GM10266 (cell line): ENCODE measurements at regions not wholly inside any gene's neighbourhood (a gene's known extent, or its start where the extent isn't known, plus 50 kb on each side); places are given as distances from the start of the nearest gene placed in this dataset.
"Not testable (repeated sequence)": the region's sequence is repeated elsewhere in the genome, so short reads cannot be mapped to it uniquely, and the experiment has no call there.

Source experiments
- DNase-seq: peaks from one replicate; pipeline ENCODE4 v3.0.0; 2012; ENCODE audit errors: extremely low spot score
- TF ChIP-seq, protein P1 (sequence below): IDR thresholded peaks from 2 replicates; pipeline ENCODE4 v1.5.1; 2012; ENCODE audit warnings: mild to moderate bottlenecking, low read depth; ENCODE audit not compliant: control insufficient read depth, insufficient read depth; ENCODE audit errors: missing control alignments

DNA sequence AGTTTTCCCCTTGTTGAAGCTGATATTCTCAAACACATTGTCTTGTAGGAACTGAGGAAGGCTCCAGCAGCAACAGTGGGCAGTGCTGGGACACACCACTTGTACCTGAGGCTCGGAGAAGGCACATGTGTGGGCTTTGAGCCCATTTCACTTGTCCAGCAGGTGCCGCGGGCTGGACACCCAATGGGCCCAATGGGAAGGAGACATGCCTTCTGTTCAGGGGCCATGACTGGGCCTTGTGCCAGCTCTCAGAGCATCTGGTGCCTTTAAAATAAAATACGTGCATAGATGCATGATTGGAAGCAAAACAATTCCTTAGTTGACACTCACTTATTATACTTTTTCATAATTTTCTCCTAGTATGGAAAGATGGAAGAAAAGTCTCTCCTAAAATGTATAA is 334.2 kb downstream of the KLF13 start:
- DNase-seq: no peak
- TF ChIP-seq, protein P1, sequence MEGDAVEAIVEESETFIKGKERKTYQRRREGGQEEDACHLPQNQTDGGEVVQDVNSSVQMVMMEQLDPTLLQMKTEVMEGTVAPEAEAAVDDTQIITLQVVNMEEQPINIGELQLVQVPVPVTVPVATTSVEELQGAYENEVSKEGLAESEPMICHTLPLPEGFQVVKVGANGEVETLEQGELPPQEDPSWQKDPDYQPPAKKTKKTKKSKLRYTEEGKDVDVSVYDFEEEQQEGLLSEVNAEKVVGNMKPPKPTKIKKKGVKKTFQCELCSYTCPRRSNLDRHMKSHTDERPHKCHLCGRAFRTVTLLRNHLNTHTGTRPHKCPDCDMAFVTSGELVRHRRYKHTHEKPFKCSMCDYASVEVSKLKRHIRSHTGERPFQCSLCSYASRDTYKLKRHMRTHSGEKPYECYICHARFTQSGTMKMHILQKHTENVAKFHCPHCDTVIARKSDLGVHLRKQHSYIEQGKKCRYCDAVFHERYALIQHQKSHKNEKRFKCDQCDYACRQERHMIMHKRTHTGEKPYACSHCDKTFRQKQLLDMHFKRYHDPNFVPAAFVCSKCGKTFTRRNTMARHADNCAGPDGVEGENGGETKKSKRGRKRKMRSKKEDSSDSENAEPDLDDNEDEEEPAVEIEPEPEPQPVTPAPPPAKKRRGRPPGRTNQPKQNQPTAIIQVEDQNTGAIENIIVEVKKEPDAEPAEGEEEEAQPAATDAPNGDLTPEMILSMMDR: no peak

DNA sequence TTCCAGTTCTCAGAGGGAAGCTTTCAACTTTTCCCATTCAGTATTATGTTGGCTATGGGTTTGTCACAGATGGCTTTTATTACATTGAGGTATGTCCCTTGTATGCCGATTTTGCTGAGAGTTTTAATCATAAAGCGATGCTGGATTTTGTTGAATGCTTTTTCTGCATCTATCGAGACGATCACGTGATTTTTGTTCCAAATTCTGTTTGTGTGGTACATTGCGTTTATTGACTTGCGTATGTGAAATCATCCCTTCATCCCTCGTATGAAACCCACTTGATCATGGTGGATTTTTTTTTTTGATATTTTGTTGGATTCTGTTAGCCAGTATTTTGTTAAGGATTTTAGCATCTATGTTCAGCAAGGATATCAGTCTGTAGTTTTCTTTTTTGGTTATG is 339.1 kb downstream of the KLF13 start:
- DNase-seq: not testable (repeated sequence)

DNA sequence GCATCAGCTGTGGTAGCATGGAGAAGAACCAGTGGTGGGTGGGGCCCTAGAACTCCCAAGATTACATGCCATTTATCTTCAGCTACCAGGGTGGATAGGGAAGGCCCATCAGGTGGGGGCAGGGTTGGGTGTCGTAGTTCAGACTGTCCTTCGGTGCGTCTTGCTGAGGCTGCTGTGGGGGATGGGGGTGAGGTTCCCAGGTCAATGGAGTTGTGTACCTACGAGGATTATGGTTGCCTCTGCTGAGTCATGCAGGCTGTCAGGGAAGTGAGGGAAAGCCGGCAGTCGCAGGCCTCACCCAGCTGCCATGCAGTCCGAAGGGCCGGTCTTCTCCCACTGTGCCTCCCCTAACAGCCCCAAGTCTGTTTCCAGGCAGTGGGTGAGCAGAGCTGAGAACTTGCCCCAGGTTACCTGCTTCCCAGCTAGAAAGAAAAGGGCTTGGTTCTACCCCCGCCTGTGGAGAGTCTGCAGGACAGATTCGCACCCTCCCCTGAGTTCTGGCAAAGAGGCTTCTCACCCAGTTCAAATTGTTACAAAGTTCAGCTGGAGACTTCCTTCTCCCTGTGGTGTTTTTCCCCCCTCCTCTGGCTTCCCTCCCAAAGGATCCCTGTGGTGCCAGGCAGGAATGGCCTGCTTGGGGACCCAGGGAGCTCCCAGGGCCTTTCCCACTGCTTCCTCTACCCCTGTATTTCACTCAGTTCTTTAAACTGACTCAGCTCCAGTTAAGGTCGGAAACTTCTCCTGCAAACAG is 342.7 kb downstream of the KLF13 start:
- DNase-seq: not testable (repeated sequence)

DNA sequence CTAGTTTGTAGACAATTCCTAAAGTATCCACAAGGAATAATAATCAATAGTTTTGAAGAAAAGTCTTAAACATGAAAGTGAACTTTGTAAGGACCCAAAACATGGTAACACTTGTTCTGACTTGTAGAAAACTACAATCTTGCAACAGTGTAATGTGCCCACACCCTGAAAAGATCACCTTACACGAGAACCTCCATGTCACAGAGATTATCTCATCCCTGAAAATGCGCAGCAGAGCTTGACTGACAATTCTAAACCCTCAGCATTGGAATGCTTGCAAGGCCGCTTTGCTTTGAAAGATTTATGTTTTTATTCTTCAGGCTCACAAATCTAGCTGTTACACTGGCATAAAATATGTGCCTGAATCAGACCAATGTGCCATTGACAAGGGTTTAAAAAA is 346.6 kb downstream of the KLF13 start:
- DNase-seq: not testable (repeated sequence)

DNA sequence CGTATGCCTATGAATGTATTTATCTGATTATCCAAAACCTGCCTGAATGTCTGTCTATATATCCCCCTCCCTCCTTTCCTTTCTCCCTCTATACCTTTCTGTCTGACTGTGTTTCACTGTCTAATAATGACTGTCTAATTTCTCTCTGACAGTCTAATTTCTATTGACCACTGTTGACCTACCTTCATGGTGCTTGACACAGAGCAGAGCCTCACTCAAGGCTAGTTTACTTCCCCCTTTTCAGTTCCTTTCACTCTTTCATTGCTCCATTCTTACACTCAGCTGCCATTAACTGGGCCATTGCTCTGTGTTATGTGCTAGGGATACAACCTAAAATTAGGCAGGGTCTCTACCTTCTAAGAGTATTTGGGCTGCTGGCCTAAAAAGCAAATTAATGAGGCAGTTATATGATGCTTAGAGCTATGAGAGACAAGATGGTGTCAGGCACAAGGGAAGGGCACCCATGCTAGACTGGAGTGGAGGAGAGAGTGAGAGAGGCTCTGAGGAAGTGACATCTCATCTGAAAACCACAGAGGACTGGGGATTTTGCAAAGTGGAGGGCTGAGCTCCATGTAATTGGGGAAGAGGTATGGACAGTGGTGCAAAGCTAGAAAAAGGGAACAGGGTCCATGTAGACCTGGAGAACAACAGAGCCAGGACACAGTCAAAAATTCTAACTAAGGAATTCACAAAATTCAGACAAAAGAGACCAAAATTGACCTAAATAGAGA is 348.6 kb upstream of the CHRNA7 start:
- not testable (repeated sequence) for DNase-seq

DNA sequence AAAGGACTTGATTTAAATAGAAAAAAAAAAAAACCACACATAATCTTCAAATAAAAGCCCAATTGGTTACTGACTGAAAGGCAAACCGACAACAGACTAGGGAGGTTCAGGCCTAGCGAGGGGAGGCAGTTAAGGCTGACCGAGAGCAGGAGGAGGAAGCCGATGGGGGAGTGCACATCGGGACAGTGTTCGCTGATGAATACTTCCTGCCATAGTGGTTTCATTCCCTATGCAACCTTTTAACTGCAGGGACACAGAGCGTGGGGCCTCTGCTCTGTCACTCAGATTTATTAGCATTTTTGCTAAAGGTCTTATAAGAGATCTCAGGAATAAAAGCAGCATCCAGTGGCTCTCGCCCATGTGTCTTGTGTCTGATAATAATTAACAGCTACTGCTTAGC is 343.2 kb upstream of the CHRNA7 start:
- not testable (repeated sequence) for DNase-seq

DNA sequence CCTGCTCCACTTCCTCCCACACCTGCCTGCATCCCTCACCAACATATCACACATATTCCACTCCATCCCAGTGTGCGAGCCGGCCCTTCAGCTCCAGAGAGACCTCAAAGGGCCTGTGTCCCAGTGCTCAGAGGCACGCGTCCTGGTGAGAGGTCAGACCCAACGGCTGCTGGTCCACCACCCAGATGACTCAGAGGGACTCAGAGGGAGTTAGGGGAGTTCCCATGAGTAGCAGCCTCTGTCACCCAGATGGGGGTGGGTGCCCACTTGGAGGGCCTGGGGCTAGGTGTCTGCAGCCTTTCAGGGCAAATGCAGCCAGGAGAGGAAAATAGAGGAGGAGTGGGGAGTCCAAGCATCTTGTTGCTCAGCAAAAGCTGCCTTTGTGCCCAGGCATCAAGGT is 333.8 kb upstream of the CHRNA7 start:
- DNase-seq: not testable (repeated sequence)

DNA sequence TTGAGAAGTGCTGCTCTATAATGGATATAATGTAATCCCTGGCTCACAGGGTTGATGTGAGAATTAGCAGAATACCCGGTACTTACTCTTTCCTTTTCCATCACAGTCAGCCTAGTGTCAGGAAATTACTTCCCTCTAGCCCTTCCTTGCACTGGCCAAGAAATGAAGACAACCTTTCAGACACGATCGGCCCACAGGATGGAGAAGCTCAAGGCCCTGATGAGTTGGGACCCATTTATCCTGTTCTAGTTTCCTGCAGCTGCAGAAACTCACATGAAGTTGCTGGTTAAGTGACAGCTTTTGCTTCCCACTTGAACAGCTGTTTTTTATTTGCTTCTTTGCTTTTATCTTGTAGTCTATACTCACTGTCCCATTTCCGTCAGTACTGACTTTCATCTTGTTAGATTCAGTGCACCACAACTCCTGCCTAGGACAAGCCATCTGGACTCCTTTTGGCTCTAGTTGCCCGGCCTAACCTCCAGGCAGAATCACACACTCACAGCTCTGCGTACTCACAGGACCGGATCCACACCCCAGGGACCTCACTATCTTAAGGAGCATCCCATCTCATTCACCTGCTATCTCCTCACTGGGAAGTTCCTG is 325.1 kb upstream of the CHRNA7 start:
- DNase-seq: not testable (repeated sequence)

DNA sequence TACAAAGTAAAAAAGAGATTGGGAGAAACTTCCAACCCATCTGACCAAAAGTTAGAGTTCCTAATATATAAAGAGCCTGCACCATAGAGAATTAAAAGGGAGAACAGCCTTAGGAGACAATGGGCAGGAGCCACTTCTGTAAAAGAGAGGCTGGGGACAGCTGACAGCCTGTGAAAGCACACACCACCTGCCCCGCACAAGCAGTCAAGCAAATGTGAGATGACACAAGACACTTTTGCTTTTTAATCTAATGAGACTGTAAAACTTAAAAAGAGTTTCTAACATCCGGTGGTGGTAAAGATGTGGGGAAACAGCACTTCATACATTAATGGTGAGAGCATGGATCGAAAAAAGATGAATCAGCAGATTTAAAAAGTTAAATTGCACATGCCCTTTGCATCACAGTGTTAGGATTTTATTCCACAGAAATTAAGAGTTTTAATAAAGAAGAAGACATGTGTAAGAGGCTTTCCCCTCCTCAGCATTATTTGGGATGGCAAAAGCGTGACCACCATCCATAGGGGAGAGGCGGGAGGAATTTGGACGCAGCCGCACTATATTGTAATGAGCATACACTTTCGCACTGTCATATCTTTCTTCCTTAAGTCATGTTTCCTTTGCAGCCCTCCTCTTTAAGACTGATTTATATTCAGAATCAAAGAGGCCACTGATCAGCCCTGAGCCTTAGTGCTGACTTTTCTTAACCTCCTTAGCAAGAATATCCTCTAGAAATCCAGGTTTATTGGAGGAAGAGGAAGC is 322.2 kb upstream of the CHRNA7 start:
- not testable (repeated sequence) for DNase-seq

DNA sequence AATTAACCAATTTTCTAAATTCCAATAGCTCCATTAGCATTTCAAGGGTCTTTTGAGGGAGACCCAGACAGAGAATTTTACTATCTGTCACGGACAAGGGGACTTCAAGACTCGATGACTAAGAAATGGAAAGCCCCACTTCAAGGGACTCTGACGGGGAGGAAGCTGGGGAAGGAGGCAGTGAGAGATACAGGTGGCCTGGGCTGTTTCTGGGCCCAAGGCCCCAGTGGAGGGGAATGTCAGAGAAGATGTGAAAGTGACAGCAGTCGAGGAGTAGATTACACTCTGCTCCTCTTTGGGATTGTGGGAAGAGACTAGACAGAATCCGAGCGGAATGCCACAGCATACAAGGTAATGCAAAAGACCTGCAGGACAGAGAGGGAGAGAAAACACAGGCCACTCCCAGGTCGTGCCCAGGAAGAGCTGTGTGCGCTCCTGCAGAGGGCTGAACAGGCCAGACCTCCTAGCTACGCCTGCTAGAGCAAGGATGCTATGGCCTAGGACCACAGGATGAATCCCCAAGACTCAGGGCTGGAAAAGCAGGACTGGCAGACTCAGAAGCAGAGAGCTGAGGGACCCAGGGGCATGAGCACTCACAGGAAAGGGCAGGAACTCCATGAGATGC is 321.5 kb upstream of the CHRNA7 start:
- not testable (repeated sequence) for DNase-seq

DNA sequence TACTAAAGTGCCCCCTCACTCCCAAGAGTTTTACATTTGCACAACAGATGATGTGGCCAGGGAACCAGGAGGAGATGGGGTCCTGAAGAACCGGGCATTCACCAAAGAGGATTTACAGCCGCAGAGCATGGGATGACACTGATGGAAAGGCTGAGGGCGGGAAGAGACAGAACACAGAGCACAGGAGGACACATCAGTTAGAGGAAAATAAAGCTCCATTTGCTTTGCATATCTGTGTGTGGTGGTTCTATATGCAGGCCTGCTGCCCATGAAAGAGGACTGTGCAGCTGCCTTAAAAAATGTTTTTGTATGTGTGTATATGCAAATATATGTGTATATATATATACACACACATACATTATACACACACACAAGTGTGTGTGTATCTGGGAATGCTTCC is 320.8 kb upstream of the CHRNA7 start:
- DNase-seq: not testable (repeated sequence)

DNA sequence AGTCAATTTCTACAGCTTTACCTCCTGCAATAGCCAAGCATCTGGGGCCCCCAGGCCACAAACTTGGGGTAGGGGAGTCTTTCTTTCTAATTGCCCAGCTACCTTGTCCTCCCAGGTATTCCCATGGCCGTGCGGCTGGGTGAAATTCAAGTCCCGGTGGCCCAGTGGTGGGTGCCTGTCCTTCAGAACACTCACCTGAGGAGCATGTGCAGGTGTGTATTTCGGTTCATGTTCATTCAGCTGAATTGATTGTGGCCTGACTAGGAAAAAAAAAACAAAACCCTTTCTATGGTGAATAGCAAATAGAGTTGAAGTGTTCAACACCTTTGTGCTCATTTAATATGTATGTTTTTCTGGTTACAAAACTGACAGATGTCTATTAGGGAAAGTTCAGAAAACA is 319.5 kb upstream of the CHRNA7 start:
- not testable (repeated sequence) for DNase-seq

DNA sequence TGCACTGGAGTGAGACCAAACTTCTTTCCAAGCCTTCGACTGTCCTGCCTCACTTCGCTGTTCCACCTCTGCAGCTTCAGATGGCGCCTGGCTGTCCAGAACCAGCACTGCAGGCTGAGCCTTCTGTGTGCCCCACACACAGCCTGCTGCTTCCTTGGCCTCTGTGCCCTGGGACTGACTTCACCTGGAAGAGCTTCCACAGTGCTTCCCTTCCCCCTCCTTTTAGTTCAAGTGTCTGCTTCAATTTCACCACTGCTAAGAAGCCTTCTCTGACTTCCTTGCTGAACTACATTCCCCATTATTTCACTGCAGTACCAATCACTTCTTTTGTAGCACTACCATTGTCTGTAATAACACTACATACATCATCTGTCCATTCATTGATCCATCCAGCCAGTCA is 315.1 kb upstream of the CHRNA7 start:
- DNase-seq: not testable (repeated sequence)

DNA sequence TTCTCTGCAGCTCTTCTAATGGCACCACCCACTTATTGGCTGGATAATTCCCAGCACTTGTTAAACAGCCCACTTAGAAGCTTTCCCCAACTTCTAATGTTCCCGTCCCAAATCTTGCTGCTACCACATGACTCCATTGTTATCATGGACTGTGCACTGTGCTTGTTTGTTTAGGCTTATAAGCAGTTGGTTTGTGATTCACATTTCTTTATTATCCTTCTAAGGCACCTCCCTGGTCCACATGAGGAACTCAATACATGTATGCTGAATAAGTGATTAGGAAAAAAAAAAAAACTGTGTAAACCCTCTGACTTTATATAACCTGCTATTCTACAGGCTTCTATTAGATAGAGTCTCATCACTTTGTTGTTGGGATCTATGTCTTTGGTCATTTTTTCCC is 311.7 kb upstream of the CHRNA7 start:
- DNase-seq: not testable (repeated sequence)

DNA sequence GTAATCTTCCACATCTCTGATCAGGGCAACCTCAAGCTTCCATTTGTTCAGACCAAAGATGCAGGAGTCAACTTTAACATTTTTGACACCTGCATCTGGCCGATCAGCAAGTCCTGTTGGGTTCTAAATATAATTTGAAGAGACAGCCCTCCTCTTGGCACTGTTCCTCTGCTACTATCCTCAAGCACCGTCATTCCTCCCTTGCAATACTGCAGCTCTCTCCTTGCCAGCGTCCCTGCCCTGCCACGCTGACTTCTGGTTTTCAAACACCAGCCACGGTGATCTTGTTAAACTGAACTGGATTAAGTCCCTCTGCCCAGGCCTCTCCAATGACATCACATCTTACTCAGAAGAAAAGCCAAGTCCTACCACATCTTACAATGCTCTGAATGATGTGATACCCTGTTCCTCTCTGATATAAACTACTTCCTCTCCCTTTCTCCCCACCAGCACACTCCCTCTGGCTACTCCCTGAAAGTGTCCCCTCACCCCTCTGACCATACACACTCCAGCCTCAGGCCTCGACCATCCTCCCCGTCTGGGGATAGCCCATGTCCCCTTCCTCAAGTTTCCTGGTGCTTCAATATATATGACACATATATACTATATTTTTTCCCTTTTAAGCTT is 310.8 kb upstream of the CHRNA7 start:
- not testable (repeated sequence) for DNase-seq

DNA sequence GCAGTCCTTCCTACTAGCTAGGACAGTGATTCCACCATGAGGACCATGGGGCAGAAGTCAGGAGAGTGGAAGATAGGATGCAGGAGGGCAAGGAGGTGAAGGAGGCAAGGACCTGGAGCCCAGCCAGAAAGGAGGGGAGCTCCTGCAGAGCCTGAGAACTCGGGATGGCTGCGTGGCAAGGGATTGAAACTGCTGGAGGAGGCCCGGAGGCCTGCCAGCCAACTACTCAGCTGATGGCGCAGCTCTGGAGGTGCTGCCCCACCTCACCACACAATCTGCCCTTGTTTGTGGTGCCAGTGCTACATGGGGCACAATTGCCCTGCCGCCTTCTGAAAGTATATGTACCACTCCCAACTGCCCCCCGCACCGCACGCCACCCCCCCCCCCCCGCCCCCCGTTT is 307.3 kb upstream of the CHRNA7 start:
- DNase-seq: not testable (repeated sequence)

DNA sequence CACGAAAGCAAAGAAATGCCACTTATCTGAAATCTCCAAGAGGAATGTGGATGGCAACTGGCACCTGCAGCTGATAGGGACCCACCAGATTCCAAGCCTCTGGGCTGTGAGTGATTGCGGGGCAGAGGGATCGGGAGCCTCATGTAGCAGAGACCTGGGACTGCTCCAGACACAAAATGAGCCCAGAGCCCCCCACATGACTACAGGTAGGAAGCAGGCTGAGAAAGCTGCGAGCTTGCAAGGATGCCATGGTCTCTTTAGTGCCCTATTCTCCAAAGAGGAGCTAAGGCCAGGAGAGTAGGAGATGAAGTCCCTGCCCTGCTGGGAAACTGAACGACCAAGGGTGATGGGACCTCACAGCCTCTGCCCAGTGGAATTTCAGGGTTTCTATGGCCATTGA is 305.4 kb upstream of the CHRNA7 start:
- DNase-seq: not testable (repeated sequence)

DNA sequence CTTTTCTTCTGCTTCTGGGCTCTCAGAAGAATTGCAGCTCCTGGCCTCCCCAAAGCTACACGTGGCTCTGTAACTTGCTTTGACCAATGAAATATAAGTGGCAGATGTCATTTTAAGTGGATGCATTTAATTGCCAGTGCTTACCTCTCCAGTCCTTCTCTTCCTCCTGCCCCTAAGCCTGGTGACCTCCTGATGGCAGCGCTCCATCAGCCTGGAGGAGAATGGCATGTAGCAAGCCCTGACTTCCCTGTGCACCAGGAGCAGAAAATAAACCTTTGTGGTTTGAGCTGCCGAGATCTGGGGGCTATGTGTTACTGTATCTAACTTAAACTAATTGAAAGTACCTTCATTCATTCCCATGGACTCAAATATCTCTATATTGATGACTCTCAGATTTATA is 304.7 kb upstream of the CHRNA7 start:
- DNase-seq: not testable (repeated sequence)
